HEK293 (cell line): ENCODE measurements at regions not wholly inside any gene's neighbourhood (a gene's known extent, or its start where the extent isn't known, plus 50 kb on each side); places are given as distances from the start of the nearest gene placed in this dataset.

ENCODE experiments used
- CTCF ChIA-PET: fragments of 350-600 bp; formaldehyde crosslinking; extraction: SDS; loops from one replicate; lab custom pipeline; 2021; ENCODE audit warnings: antibody characterized with exemption; lab: Yijun Ruan, JAX
- POLR2A ChIA-PET: fragments of 300-600 bp; formaldehyde crosslinking; extraction: SDS; loops from one replicate; lab custom pipeline; 2020; ENCODE audit warnings: antibody characterized with exemption, inconsistent platforms; lab: Yijun Ruan, JAX
- H3K27ac ChIP-seq: fragments of 200-500 bp; sonication (Bioruptor generic); 2 replicates; pipeline ENCODE4 v1.5.1; 2014; ENCODE audit warnings: low read depth, low read length, control low read depth, inconsistent platforms; ENCODE audit errors: extremely low read depth
- H3K36me3 ChIP-seq, 2 experiments: fragments of 200-500 bp in 1 of 2; sonication (Bioruptor generic) in 1 of 2; 1 replicate in 1 of 2; 2 replicates in 1 of 2; pipeline ENCODE4 v1.5.1; 2014 to 2017; ENCODE audit warnings: inconsistent platforms in 2 of 2, low read length in 2 of 2; ENCODE audit not compliant: control insufficient read depth in 2 of 2, insufficient read depth in 1 of 2
- H3K4me1 ChIP-seq: fragments of 200-500 bp; sonication (Bioruptor generic); 2 replicates; pipeline ENCODE4 v1.5.1; 2014; ENCODE audit warnings: mild to moderate bottlenecking, low read length, inconsistent platforms; ENCODE audit not compliant: control insufficient read depth, insufficient read depth
- H3K4me3 ChIP-seq: 2 replicates; pipeline ENCODE4 v1.5.1; 2011; ENCODE audit warnings: low read depth, mild to moderate bottlenecking, control low read depth, low read length, moderate library complexity
- H3K9me3 ChIP-seq: fragments of 200-500 bp; sonication (Bioruptor generic); 2 replicates; pipeline ENCODE4 v1.5.1; 2014; ENCODE audit warnings: low read depth, low read length, inconsistent platforms; ENCODE audit not compliant: control insufficient read depth, insufficient read depth
- ATF2 ChIP-seq: fragments of 450-650 bp; formaldehyde crosslinking; IDR thresholded peaks from 2 replicates; pipeline ENCODE4 v1.5.1; 2016; ENCODE audit warnings: missing biosample characterization, missing genetic modification characterization, low read depth
- GLI4 ChIP-seq: fragments of 450-650 bp; formaldehyde crosslinking; IDR thresholded peaks from 2 replicates; pipeline ENCODE4 v1.5.1; 2016; ENCODE audit warnings: missing biosample characterization, missing genetic modification characterization
- HOXA7 ChIP-seq: sonication (generic); formaldehyde crosslinking; IDR thresholded peaks from 2 replicates; pipeline ENCODE4 v1.8.1; 2022; ENCODE audit warnings: missing genetic modification reagents, borderline replicate concordance
- KLF17 ChIP-seq: fragments of 450-650 bp; formaldehyde crosslinking; IDR thresholded peaks from 2 replicates; pipeline ENCODE4 v1.5.1; 2016; ENCODE audit warnings: missing biosample characterization, missing genetic modification characterization
- PATZ1 ChIP-seq: fragments of 450-650 bp; formaldehyde crosslinking; IDR thresholded peaks from 2 replicates; pipeline ENCODE4 v1.5.1; 2016; ENCODE audit warnings: missing biosample characterization, missing genetic modification characterization
- ZBTB44 ChIP-seq: fragments of 450-650 bp; IDR thresholded peaks from 2 replicates; pipeline ENCODE4 v1.5.1; 2018; ENCODE audit warnings: missing biosample characterization, mild to moderate bottlenecking, missing genetic modification characterization
- ZNF311 ChIP-seq: fragments of 450-650 bp; formaldehyde crosslinking; IDR thresholded peaks from 2 replicates; pipeline ENCODE4 v1.5.1; 2017; ENCODE audit warnings: missing biosample characterization, missing genetic modification characterization, borderline replicate concordance
- ZNF514 ChIP-seq: fragments of 450-650 bp; formaldehyde crosslinking; IDR thresholded peaks from 2 replicates; pipeline ENCODE4 v1.5.1; 2016; ENCODE audit warnings: missing biosample characterization, missing genetic modification characterization
- ZNF610 ChIP-seq: fragments of 450-650 bp; formaldehyde crosslinking; IDR thresholded peaks from 2 replicates; pipeline ENCODE4 v1.5.1; 2016; ENCODE audit warnings: missing biosample characterization, missing genetic modification characterization, borderline replicate concordance
- ZNF677 ChIP-seq: fragments of 450-650 bp; IDR thresholded peaks from 2 replicates; pipeline ENCODE4 v1.5.0; 2018; ENCODE audit warnings: missing biosample characterization, mild to moderate bottlenecking, missing genetic modification characterization, moderate library complexity
- ZNF747 ChIP-seq: fragments of 450-650 bp; formaldehyde crosslinking; IDR thresholded peaks from 2 replicates; pipeline ENCODE4 v1.5.1; 2016; ENCODE audit warnings: missing biosample characterization, missing genetic modification characterization

GRCh38 chr3:127495821-127496655, 94.5 kb downstream of the TPRA1 start:
- POLR2A ChIA-PET = no interaction called here
- Histone ChIP-seq H3K4me3 (no peak overlapping the region), H3K27ac (no peak overlapping the region), H3K9me3 (no peaks in the 10 kb centered on the region), H3K4me1 (no peaks in the 10 kb centered on the region), H3K36me3 (no peaks in the 10 kb centered on the region)
- no peak for TF ChIP-seq ZBTB44 (tag by site-specific recombination)
- TF ChIP-seq ZNF677 (tag by site-specific recombination) = no peak
- TF ChIP-seq KLF17 (tag by site-specific recombination) = no peak
- TF ChIP-seq ZNF311 (tag by site-specific recombination) = no peak
- TF ChIP-seq ZNF514 (tag by site-specific recombination) = no peak
- TF ChIP-seq ATF2 (tag by site-specific recombination) = no peak
- CTCF ChIA-PET = no interaction called here

GRCh38 chr3:127493924-127494646, 96.4 kb downstream of the TPRA1 start:
- CTCF ChIA-PET = no interaction called here
- H3K36me3 ChIP-seq = no peaks in the 10 kb centered on the region
- TF ChIP-seq HOXA7 = no peak
- no peak for TF ChIP-seq ZNF747 (tag by site-specific recombination)
- TF ChIP-seq GLI4 (tag by site-specific recombination) = no peak
- no peak for TF ChIP-seq ZNF610
- no peaks in the 10 kb centered on the region for H3K9me3 ChIP-seq
- no peak overlapping the region for H3K27ac ChIP-seq
- no peak overlapping the region for H3K4me3 ChIP-seq
- POLR2A ChIA-PET = no interaction called here
- H3K4me1 ChIP-seq = no peaks in the 10 kb centered on the region

GRCh38 chr3:127492426-127492825, 98.1 kb downstream of the TPRA1 start:
- Histone ChIP-seq H3K9me3 (no peaks in the 10 kb centered on the region), H3K27ac (no peak overlapping the region), H3K36me3 (no peaks in the 10 kb centered on the region)
- no peak for TF ChIP-seq PATZ1 (tag by site-specific recombination)
- TF ChIP-seq, all 188 proteins: peak for 0
- CTCF ChIA-PET = no interaction called here
- POLR2A ChIA-PET = no interaction called here
- Histone ChIP-seq H3K4me1 (no peaks in the 10 kb centered on the region), H3K4me3 (no peak overlapping the region)
